GM12878 (cell line): ENCODE measurements at regions not wholly inside any gene's neighbourhood (a gene's known extent, or its start where the extent isn't known, plus 50 kb on each side); places are given as distances from the start of the nearest gene placed in this dataset.

Source experiments
- ATAC-seq: fragments of 200-7000 bp; cut with Tn5 transposase; 3 replicates; pipeline ENCODE4 v1.9.1; 2020; ENCODE audit warnings: mild to moderate bottlenecking, moderate library complexity
- BruUV-seq: library from RNA; stranded (reverse); fragments of 400-500 nt; replicated peaks from 2 replicates; lab custom pipeline; 2021; lab: Mats Ljungman, UMichigan
- CTCF ChIA-PET: fragments of 300-600 bp; sonication (Branson Sonifier 250); formaldehyde crosslinking; extraction: SDS; loops from one replicate; lab custom pipeline; 2021; ENCODE audit warnings: inconsistent platforms; lab: Yijun Ruan, JAX
- POLR2A ChIA-PET: fragments of 350-600 bp; formaldehyde crosslinking; extraction: SDS; loops from one replicate; lab custom pipeline; 2021; ENCODE audit warnings: inconsistent platforms; lab: Charles Lee
- RAD21 ChIA-PET: fragments of 300-600 bp; sonication (Branson Sonifier 250); formaldehyde crosslinking; loops from one replicate; lab custom pipeline; 2023; ENCODE audit warnings: antibody characterized with exemption; ENCODE audit not compliant: unreplicated experiment; lab: Charles Lee
- SMC1A ChIA-PET: fragments of 300-600 bp; sonication (Branson Sonifier 250); formaldehyde crosslinking; loops from one replicate; lab custom pipeline; 2023; ENCODE audit not compliant: unreplicated experiment, uncharacterized antibody; lab: Charles Lee
- DNase-seq: peaks from one replicate; pipeline ENCODE4 v3.0.0-alpha.2; 2011; ENCODE audit warnings: low read depth, low spot score
- FAIRE-seq: peaks from 3 replicates; lab custom pipeline; 2011; peaks lifted over from hg19 to GRCh38; lab: Jason Lieb, UNC
- H2AFZ ChIP-seq: 2 replicates; pipeline ENCODE4 v1.6.0; 2011; ENCODE audit warnings: low read depth, low read length, control low read depth; ENCODE audit not compliant: control insufficient read depth
- H3K27ac ChIP-seq: 2 replicates; pipeline ENCODE4 v1.5.1; 2011; ENCODE audit warnings: control low read depth; ENCODE audit not compliant: control insufficient read depth, insufficient read depth
- H3K27me3 ChIP-seq, 2 experiments: replicated peaks in 1 of 2; 2 replicates each; pipeline versions ENCODE4 v1.6.0 to v1.6.1; 2011; ENCODE audit warnings: low read length in 1 of 2; ENCODE audit not compliant: control insufficient read depth in 2 of 2, insufficient read depth in 2 of 2
- H3K36me3 ChIP-seq, 2 experiments: 2 replicates each; pipeline ENCODE4 v1.5.1; 2011; ENCODE audit warnings: low read length in 1 of 2; ENCODE audit not compliant: control insufficient read depth in 2 of 2, insufficient read depth in 2 of 2
- H3K4me1 ChIP-seq: 2 replicates; pipeline ENCODE4 v1.6.1; 2011; ENCODE audit warnings: mild to moderate bottlenecking, low read length, moderate library complexity, mixed read lengths; ENCODE audit not compliant: control insufficient read depth, insufficient read depth
- H3K4me2 ChIP-seq: 2 replicates; pipeline ENCODE4 v1.6.0; 2011; ENCODE audit warnings: control low read depth; ENCODE audit not compliant: control insufficient read depth, insufficient read depth
- H3K4me3 ChIP-seq: fragments of 200-600 bp; sonication (generic); 2 replicates; pipeline ENCODE4 v1.5.1; 2016
- H3K79me2 ChIP-seq: 2 replicates; pipeline ENCODE4 v1.6.0; 2011; ENCODE audit warnings: low read length; ENCODE audit not compliant: control insufficient read depth, insufficient read depth
- H3K9ac ChIP-seq: 2 replicates; pipeline ENCODE4 v1.8.0; 2011; ENCODE audit warnings: low read length, control low read depth, mixed read lengths; ENCODE audit not compliant: control insufficient read depth, insufficient read depth
- H3K9me3 ChIP-seq: replicated peaks from 3 replicates; pipeline ENCODE4 v1.5.1; 2011; ENCODE audit warnings: mild to moderate bottlenecking, low read length; ENCODE audit not compliant: control insufficient read depth, insufficient read depth
- H4K20me1 ChIP-seq: 2 replicates; pipeline ENCODE4 v1.6.0; 2011; ENCODE audit not compliant: control insufficient read depth, insufficient read depth
- ATF3 ChIP-seq: IDR thresholded peaks from 2 replicates; pipeline ENCODE4 v1.6.1; 2011; ENCODE audit warnings: low read depth, mild to moderate bottlenecking, low read length, moderate library complexity, borderline replicate concordance; ENCODE audit errors: extremely low read depth
- CBFB ChIP-seq: IDR thresholded peaks from 2 replicates; pipeline ENCODE4 v1.6.1; 2016; ENCODE audit warnings: antibody characterized with exemption, low read depth
- CHD4 ChIP-seq: fragments of 200-600 bp; sonication (generic); IDR thresholded peaks from 2 replicates; pipeline ENCODE4 v1.6.1; 2016; ENCODE audit warnings: mild to moderate bottlenecking
- HCFC1 ChIP-seq: fragments of 150-350 bp; IDR thresholded peaks from 2 replicates; pipeline ENCODE4 v1.6.1; 2014; ENCODE audit warnings: low read length
- IKZF2 ChIP-seq, 2 experiments: fragments of 450-650 bp; IDR thresholded peaks; 2 replicates each; pipeline ENCODE4 v1.6.1; 2017; ENCODE audit warnings: mild to moderate bottlenecking in 2 of 2, moderate library complexity in 2 of 2
- JUND ChIP-seq: IDR thresholded peaks from 2 replicates; pipeline ENCODE4 v1.6.1; 2012; ENCODE audit warnings: low read depth, mild to moderate bottlenecking, low read length, improper control_type of control experiment, moderate library complexity
- MEF2A ChIP-seq: IDR thresholded peaks from 2 replicates; pipeline ENCODE4 v1.6.1; 2011; ENCODE audit warnings: low read depth, mild to moderate bottlenecking, low read length, moderate library complexity; ENCODE audit not compliant: insufficient read depth
- NFIC ChIP-seq: IDR thresholded peaks from 2 replicates; pipeline ENCODE4 v1.6.1; 2012; ENCODE audit warnings: low read depth, mild to moderate bottlenecking, inconsistent platforms, low read length, moderate library complexity
- PAX5 ChIP-seq: IDR thresholded peaks from 2 replicates; pipeline ENCODE4 v1.6.1; 2011; ENCODE audit warnings: low read depth, low read length, borderline replicate concordance
- PRDM15 ChIP-seq: fragments of 450-650 bp; formaldehyde crosslinking; IDR thresholded peaks from 2 replicates; pipeline ENCODE4 v1.4.0; 2020; ENCODE audit warnings: mild to moderate bottlenecking, moderate library complexity
- SIN3A ChIP-seq: IDR thresholded peaks from 2 replicates; pipeline ENCODE4 v1.6.1; 2012; ENCODE audit warnings: low read depth, low read length, improper control_type of control experiment
- SMAD1 ChIP-seq: fragments of 450-650 bp; IDR thresholded peaks from 2 replicates; pipeline ENCODE4 v1.6.1; 2018; ENCODE audit warnings: mild to moderate bottlenecking, low read depth; ENCODE audit not compliant: partially characterized antibody
- SMAD5 ChIP-seq: IDR thresholded peaks from 2 replicates; pipeline ENCODE4 v1.6.1; 2016; ENCODE audit warnings: antibody characterized with exemption, low read depth
- ZSCAN29 ChIP-seq: fragments of 450-650 bp; IDR thresholded peaks from 2 replicates; pipeline ENCODE4 v1.6.1; 2017; ENCODE audit warnings: mild to moderate bottlenecking, moderate library complexity
- WGBS: methylation state at CpG from one replicate; pipeline ENCODE4 v1.1.6; 2016; ENCODE audit warnings: low lambda C conversion rate; ENCODE audit not compliant: insufficient replicate concordance, insufficient coverage; ENCODE audit errors: missing lambda C conversion rate; 5-methylcytosine and 5-hydroxymethylcytosine counted together
- in situ Hi-C: fragments of 300-500 bp; cut with MboI; formaldehyde crosslinking; loops from 9 replicates; pipeline ENCODE4 v1.14.3; 2018; ENCODE audit warnings: mixed read lengths
- intact Hi-C: fragments of 100-400 bp; cut with micrococcal nuclease; formaldehyde crosslinking; loops from one replicate; pipeline ENCODE4 v1.14.2; 2022; ENCODE audit not compliant: unreplicated experiment
- TF ChIP-seq, protein P1 (sequence below): IDR thresholded peaks from 2 replicates; pipeline ENCODE4 v1.6.1; 2011; ENCODE audit warnings: borderline replicate concordance, low read depth, mild to moderate bottlenecking, moderate library complexity, low read length; ENCODE audit not compliant: insufficient read depth, poor library complexity, severe bottlenecking

DNA sequence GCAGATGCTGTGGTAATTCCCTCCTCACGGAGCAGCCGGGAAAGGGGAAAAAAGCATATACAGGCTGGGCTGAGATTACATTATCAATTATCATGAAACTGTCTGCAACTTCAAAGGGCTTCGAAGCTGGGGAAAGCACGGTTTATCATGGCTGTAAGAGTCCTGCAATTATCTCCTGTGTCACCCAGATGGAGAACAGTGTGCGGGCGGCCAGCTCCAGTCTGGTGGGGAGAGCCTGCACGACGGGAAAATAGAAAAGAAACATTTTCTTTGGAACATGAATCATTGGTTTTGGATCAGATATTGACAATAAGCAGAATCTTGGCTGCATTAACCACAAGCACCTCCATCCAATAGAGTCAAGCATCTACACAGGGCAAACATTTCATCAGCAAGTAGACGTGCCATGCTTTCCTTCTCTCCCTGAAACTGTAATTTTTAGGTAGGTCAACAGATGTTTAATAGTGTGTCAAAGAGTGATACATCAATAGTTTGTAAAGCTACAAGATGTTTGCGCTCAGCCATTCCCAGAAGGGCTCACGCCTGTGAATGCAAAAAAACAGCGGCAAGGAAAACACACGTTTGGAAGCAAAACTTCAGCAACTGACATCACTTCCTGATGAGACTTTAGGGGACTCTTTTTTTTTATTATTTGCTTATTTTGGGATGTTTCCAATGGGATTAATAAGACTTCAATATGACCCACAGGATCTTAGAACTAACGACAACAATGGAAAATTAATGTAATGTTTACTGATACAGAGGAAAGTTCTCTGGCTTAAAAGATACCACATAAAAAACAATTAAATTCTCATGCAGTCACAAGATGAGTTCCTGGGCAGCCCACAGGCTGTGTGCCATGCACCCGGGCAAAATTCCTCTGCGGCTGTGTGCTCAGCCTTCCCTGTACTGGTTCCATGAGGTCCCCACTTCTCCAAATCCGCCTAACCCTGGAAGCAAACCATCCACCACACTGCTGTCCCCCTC lies 111.0 kb upstream of the SALL3 start:
- Histone ChIP-seq H3K9me3 (no peaks in the 10 kb centered on the region), H3K36me3 (no peaks in the 10 kb centered on the region), H3K4me1 (no peaks in the 10 kb centered on the region), H3K4me2 (no peak overlapping the region), H4K20me1 (no peaks in the 10 kb centered on the region), H3K4me3 (no peak overlapping the region), H2AFZ (no peak overlapping the region), H3K79me2 (no peaks in the 10 kb centered on the region), H3K27me3 (no peaks in the 10 kb centered on the region), H3K27ac (no peak overlapping the region), H3K9ac (no peak overlapping the region)
- BruUV-seq: no TSS peak
- ChIA-PET POLR2A (no interaction called here), CTCF (no interaction called here), RAD21 (no interaction called here), SMC1A (no interaction called here)
- ATAC-seq: no peak
- in situ Hi-C loops (no loop called here), intact Hi-C loops (no loop called here)
- 40% methylated on average over 17 of the region's 17 CpGs for WGBS
- no peak for FAIRE-seq
- TF ChIP-seq CBFB: no peak
- TF ChIP-seq IKZF2 (IDR thresholded peaks at IDR 0.05): no peak
- no peak for TF ChIP-seq CHD4
- no peak for TF ChIP-seq SMAD1
- no peak for TF ChIP-seq PAX5
- no peak for TF ChIP-seq HCFC1
- no peak for TF ChIP-seq SMAD5
- no peak for TF ChIP-seq ZSCAN29
- no peak for TF ChIP-seq MEF2A
- no peak for TF ChIP-seq ATF3
- TF ChIP-seq, protein P1, sequence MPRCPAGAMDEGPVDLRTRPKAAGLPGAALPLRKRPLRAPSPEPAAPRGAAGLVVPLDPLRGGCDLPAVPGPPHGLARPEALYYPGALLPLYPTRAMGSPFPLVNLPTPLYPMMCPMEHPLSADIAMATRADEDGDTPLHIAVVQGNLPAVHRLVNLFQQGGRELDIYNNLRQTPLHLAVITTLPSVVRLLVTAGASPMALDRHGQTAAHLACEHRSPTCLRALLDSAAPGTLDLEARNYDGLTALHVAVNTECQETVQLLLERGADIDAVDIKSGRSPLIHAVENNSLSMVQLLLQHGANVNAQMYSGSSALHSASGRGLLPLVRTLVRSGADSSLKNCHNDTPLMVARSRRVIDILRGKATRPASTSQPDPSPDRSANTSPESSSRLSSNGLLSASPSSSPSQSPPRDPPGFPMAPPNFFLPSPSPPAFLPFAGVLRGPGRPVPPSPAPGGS: no peak
- TF ChIP-seq SIN3A: no peak
- no peak for TF ChIP-seq JUND
- no peak for TF ChIP-seq NFIC
- TF ChIP-seq PRDM15 (CRISPR knock-in tag): no peak
- no peak for DNase-seq
